HG03064 (cell line): ENCODE measurements at regions not wholly inside any gene's neighbourhood (a gene's known extent, or its start where the extent isn't known, plus 50 kb on each side); places are given as distances from the start of the nearest gene placed in this dataset.
A peak's percentile ranks its signal among the peaks of the same experiment; 100 is the strongest.

ENCODE experiments used
- ATAC-seq: cut with Tn5 transposase; IDR thresholded peaks from one replicate; pipeline ENCODE4 v1.9.1; 2021; ENCODE audit warnings: low read depth; ENCODE audit not compliant: unreplicated experiment

GRCh38 chr1:98088381-98088780 is 167.5 kb upstream of the DPYD start:
- ATAC-seq, result no peak

DNA sequence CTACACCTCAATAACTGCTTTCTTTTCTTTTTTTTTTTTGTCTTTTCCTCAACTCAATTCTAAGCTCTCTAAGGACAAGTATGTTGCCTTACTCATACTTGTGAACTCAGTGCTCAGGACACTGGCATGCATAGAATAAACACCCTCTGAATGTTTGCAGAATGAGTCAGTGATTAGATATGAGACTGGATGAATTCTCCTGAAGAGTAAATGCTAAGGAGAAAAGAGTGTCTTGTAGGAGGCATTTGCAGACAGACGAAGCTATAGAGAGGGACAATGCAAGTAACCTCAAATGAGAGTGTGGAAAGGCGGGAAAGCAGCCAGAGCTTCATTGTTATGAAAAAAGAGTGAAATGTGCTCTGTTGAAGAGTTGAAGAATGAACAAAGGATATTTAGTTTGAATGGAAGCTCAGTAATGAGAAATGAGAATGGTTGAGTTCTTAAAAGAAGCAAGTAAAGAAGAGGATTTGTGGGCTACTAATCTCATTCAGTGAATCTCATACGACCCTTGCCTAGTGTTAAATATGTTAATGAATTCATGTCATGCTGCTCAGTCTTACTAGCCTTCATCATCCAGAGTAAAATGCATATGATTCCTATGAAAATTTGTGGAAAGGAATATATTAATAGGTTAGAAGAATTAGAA is 166.1 kb upstream of the DPYD start:
- ATAC-seq, result no peak

DNA sequence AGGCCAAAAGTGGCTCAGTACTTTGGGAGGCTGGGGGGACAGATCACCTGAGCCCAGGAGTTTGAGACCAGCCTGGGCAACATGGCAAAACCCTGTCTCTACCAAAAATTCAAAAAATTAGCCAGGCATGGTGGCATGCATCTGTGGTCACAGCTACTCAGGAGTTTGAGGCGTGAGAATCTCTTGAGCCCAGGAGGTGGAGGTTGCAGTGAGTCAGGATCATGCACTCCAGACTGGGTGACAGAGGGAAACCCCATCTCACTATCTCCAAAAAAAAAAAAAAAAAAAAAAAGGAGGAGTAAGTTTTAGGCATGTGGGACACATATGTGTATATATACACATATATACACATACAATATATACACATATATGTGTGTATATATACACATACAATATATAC is 165.3 kb upstream of the DPYD start:
- no peak for ATAC-seq

DNA sequence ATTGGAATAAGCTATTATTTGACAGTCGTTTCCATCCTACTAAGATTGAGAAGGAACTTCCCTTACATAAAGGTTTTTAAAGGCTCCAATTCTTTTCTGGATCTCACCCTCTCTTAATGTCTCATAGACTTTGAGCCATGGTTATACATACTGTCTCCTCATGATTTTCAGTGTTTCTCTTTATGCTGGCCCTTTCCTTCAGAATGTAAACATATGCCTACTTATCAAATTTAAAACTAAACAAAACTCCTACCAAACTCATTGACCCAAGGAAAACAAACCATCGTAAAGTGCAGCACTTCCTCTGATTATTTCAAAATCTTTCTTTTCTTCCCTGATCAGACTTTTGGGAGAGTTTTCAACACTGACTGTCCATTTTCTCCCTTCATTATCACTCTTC is 163.4 kb upstream of the DPYD start:
- ATAC-seq, result no peak

- no peak for ATAC-seq
Observed at GRCh38 chr1:98081944-98082343, 161.1 kb upstream of the DPYD start.

DNA sequence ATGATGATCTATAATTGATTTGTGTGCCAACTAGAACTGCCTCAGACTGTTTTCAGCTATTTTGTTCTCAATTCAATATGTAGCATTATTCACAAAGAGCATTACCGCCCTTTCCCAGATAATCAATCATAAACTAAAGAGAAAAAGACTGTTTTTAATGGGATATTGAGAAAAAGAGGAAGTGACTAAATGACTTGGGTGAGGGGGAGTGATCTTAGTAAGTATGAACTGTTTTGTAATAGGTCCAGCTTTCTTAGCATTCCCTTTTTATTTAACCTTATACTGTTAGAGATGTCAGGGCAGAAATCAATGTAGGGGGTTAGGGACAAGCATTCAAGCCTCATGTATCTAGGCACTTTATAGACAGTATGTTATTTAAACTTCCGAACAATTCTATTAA is 157.8 kb upstream of the DPYD start:
- no peak for ATAC-seq

DNA sequence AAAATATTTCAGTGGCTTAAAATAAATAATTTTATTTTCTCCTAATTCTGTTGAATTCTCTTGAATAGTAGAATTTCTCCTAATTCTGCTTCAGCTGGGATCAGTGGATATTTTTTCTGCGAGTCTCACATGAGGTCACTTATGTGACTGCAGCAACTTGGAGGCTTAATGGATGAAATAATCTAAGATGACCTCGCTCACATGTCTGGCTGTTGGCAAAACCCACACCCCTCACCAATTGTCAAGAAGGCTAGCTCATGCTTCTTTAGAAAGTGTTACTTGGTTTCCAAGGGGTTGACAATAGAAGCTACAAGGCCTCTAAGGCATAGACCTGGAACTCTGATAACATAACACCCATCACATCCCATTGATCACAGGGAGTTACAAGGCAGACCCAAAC is 156.9 kb upstream of the DPYD start:
- ATAC-seq, result no peak

DNA sequence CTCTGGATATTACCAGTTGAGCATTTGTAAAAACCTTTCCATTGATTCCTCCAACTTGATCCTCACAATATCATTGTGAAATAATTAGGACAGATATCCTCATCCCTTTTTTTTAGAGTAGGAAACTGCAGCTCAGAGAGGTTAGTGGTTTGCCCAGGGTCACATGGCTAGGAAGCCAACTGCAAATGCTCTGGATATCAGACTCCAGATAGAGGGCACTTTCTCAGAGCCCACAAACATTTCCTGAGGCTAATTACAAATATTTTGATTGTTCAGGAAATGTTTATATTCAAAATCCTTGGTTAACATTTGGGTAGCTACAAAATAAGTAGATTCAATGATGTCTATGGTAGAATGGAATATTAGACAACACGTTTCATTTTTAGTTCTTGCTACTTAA is 154.8 kb upstream of the DPYD start:
- ATAC-seq, result no peak

DNA sequence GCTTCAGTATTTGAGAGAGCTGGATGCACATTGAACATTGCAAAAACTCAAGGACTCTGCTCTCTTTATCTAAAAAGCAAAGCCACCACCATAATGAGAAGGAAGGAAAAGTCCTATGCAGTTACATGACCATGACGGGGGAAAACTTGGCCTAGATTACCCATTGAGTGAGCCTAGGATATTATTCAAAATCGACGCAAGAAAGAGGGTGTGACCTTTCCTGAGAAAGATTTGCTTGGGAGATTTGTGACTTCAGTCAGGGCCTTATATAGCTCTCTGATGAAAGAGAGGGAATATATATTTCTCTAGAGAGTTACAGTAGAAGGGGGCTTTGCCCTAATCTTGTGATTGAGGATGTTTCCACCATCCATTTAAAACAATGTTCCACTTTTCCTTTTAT is 153.0 kb upstream of the DPYD start:
- ATAC-seq, result no peak

- no peak for ATAC-seq
Observed at GRCh38 chr1:98073106-98073505, 152.3 kb upstream of the DPYD start.

DNA sequence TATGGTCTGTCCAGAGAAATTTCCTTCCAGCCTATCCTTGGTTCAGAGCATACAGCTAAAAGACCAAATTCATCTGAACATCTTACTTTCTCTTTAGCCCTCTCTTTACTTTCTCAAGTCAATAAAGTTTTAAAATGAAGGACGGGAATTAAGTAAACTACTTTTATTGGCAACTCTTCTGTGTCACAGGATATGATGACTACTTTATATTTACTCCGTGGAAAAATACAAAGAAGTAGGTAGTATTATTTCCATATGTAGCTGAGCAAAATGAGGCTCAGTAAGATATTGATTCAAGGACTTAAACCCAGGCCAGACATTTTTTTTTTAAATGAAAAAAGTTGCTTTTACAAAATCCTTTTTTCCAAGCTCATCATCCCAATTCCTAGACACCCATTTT is 151.2 kb upstream of the DPYD start:
- no peak for ATAC-seq

DNA sequence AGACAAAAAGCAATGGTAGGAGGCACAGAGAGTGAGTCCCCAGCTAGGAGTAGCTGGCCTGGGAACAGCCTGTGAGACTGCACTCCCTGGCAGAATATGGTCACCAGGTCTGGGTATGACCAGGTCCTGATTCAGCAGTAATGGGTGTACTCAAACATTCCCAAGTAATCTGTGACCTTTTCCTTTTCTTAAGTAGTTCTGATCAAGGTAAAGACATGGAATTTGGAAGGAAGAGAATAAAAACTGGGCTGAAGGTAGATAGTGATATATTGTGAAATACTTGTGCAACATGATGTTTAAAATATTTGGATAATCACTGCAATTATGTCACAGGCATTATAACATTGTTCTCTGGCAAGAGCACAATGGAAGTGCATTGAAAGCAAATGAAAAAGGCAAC is 147.2 kb upstream of the DPYD start:
- no peak for ATAC-seq

DNA sequence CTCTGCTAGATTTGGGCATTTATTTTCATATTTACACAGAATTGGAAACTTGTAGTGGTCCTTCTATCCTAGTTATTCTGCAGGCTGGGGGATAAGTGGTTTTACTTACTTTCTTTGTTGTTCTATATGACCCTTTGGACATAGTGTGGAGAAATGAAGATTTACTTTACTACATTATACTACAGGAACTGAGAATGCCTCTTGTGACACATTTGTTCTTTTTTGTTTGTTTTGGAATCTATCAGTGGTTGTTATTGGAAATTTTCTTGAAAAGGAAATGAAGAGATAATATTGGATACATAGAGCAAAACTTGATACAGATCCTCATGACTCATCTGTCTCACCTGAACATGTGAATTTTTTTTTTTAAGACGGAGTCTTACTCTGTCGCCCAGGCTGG is 146.1 kb upstream of the DPYD start:
- ATAC-seq, result no peak

GRCh38 chr1:98059620-98060019 is 138.8 kb upstream of the DPYD start:
- ATAC-seq, result no peak

GRCh38 chr1:98058676-98059075 is 137.8 kb upstream of the DPYD start:
- no peak for ATAC-seq

GRCh38 chr1:98057236-98057910 is 136.5 kb upstream of the DPYD start:
- no peak for ATAC-seq

GRCh38 chr1:98056781-98057180 is 135.9 kb upstream of the DPYD start:
- no peak for ATAC-seq

DNA sequence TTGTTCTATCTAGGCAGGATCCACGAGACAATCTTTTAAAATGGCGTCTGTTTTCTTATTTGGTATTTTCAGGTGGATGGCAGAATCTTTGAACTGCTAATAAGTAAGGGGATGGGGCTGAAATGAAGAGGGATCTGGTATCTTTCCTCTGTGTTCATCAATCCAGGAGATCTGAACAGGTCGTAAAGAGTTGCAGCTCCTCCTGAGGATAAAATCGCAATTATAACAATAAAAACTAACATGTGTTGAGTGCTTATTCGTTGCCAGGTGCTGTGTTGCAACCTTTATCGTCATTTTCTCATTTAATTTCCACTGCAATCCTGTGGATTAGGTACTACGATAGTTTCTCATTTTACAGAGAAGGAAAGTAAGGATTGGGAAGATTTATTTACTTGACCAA is 134.6 kb upstream of the DPYD start:
- ATAC-seq, result no peak

DNA sequence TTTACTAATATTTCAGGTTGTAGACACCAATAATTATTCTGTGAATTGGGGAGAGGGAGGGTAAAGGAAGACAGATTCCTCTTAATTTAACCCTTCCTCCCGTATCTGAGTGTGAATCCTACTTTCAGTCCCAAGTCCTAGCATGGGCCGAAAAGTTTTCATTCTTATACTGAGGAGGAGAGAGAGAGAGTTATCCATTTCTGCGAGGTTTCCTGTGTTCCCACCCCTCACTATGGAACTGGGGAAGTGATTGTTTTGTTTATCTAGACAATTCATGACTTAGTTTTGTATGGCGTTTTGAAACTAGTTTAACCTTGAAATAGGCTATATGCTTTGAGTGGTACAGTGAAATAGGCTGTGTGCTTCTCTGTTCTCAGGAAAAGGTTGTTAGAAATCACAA is 134.0 kb upstream of the DPYD start:
- no peak for ATAC-seq

DNA sequence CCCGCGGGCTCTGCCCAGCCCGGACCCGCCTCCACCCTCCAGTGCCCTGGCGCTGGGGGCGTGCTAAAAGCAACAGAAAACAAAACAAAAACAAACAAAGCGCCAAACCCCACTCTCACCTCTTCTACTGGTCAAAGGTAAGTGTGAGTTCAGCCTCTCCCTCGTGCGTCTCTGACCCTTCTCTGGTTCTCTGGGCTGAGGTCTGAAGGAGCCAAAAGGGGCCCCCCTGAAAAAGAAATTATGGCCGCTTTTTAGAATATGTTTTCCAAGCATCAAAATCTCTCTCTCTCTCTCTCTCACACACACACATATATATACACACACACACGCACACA is 133.5 kb upstream of the DPYD start:
- no peak for ATAC-seq

- ATAC-seq, result peak; percentile 93
Observed at GRCh38 chr1:98053471-98054366, 132.9 kb upstream of the DPYD start.
